ENCODE measurements at regions not wholly inside any gene's neighbourhood (a gene's known extent, or its start where the extent isn't known, plus 50 kb on each side); places are given as distances from the start of the nearest gene placed in this dataset.
"Not testable (repeated sequence)": the region's sequence is repeated elsewhere in the genome, so short reads cannot be mapped to it uniquely, and the experiment has no call there.

- ATAC-seq (no peak), DNase-seq (ENCODE audit: low read depth, low spot score) (no peak)
- Histone ChIP-seq H3K9ac (ENCODE audit: low read length) (no peak overlapping the region), H3K27ac (ENCODE audit: low read depth, low read length) (no peak overlapping the region), H3K4me2 (ENCODE audit: low read length) (no peak overlapping the region), H4K20me1 (ENCODE audit: insufficient read depth) (no peaks in the 10 kb centered on the region), H3K27me3 (ENCODE audit: insufficient read depth, low read length) (no peaks in the 10 kb centered on the region), H3K36me3 (ENCODE audit: control insufficient read depth in 1 of 2, insufficient read depth in 2 of 2, low read length in 2 of 2) (no peaks in the 10 kb centered on the region), H2AFZ (ENCODE audit: low read depth, low read length, poor library complexity, severe bottlenecking) (no peak overlapping the region), H3K4me3 (replicated peaks in 1 of 2; ENCODE audit: low read depth in 1 of 2, low read length in 2 of 2) (no peak overlapping the region), H3K9me3 (ENCODE audit: control insufficient read depth in 1 of 2, insufficient read depth in 1 of 2, low read depth in 1 of 2, low read length in 2 of 2) (peaks cover 14 to 33% of the 10 kb centered on the region in 2 experiments; a peak in 2 of 4 replicates), H3K4me1 (ENCODE audit: control insufficient read depth in 1 of 2, insufficient read depth in 2 of 2, low read length in 2 of 2) (peaks cover 0 to 5% of the 10 kb centered on the region in 2 experiments; a peak in 1 of 4 replicates), H3K79me2 (ENCODE audit: insufficient read depth, low read length) (no peaks in the 10 kb centered on the region), H3K9me2 (ENCODE audit: insufficient read depth) (no peaks in the 10 kb centered on the region)
- BruUV-seq (replicated peaks), result no TSS peak
- intact Hi-C loops (cut with micrococcal nuclease), result no loop called here
- ChIA-PET POLR2A (no interaction called here), CTCF (no interaction called here), RAD21 (ENCODE audit: low non-redundant PET in 1 of 2, low total read pairs in 2 of 2, uncharacterized antibody in 2 of 2, unreplicated experiment in 2 of 2) (no interaction called here)
- TF ChIP-seq EGR1 (IDR thresholded peaks at IDR 0.05; ENCODE audit: low read depth) (no peak), CBX3 (IDR thresholded peaks at IDR 0.05; ENCODE audit: low read depth) (no peak), TCF7L2 (IDR thresholded peaks at IDR 0.05; ENCODE audit: borderline replicate concordance, extremely low read depth, insufficient read depth, insufficient read length) (peak; percentile 88), SRF (IDR thresholded peaks at IDR 0.05; ENCODE audit: low read depth) (no peak)
Measured at GRCh38 chr17:53626286-53626685, 196.4 kb upstream of the KIF2B start.

- DNase-seq (ENCODE audit: low read depth, low spot score) (no peak), ATAC-seq (no peak)
- no peak for TF ChIP-seq ZNF274 (IDR thresholded peaks at IDR 0.05; ENCODE audit: low read depth, low read length)
- no peak for TF ChIP-seq EGR1 (IDR thresholded peaks at IDR 0.05; ENCODE audit: low read depth)
- Histone ChIP-seq H3K79me2 (ENCODE audit: insufficient read depth, low read length) (no peaks in the 10 kb centered on the region), H3K27me3 (ENCODE audit: insufficient read depth, low read length) (no peaks in the 10 kb centered on the region), H4K20me1 (ENCODE audit: insufficient read depth) (no peaks in the 10 kb centered on the region), H3K4me3 (replicated peaks in 1 of 2; ENCODE audit: low read depth in 1 of 2, low read length in 2 of 2) (no peak overlapping the region), H3K9me2 (ENCODE audit: insufficient read depth) (no peaks in the 10 kb centered on the region), H3K27ac (ENCODE audit: low read depth, low read length) (no peak overlapping the region), H2AFZ (ENCODE audit: low read depth, low read length, poor library complexity, severe bottlenecking) (no peak overlapping the region), H3K4me1 (ENCODE audit: control insufficient read depth in 1 of 2, insufficient read depth in 2 of 2, low read length in 2 of 2) (no peaks in the 10 kb centered on the region), H3K9ac (ENCODE audit: low read length) (no peak overlapping the region), H3K36me3 (ENCODE audit: control insufficient read depth in 1 of 2, insufficient read depth in 2 of 2, low read length in 2 of 2) (no peaks in the 10 kb centered on the region), H3K4me2 (ENCODE audit: low read length) (no peak overlapping the region), H3K9me3 (ENCODE audit: control insufficient read depth in 1 of 2, insufficient read depth in 1 of 2, low read depth in 1 of 2, low read length in 2 of 2) (peaks cover 24 to 31% of the 10 kb centered on the region in 2 experiments; a peak in 3 of 4 replicates)
- CTCF ChIA-PET, result no interaction called here
- no TSS peak for BruUV-seq (replicated peaks)
- intact Hi-C loops (cut with micrococcal nuclease), result no loop called here
- RAD21 ChIA-PET (ENCODE audit: low non-redundant PET in 1 of 2, low total read pairs in 2 of 2, uncharacterized antibody in 2 of 2, unreplicated experiment in 2 of 2), result no interaction called here
- POLR2A ChIA-PET, result no interaction called here
Measured at GRCh38 chr17:53619025-53619424, 203.7 kb upstream of the KIF2B start.

- H2AFZ ChIP-seq (ENCODE audit: low read depth, low read length, poor library complexity, severe bottlenecking); H3K9ac ChIP-seq (ENCODE audit: low read length); RAD21 ChIA-PET (ENCODE audit: low non-redundant PET in 1 of 2, low total read pairs in 2 of 2, uncharacterized antibody in 2 of 2, unreplicated experiment in 2 of 2); intact Hi-C loops (cut with micrococcal nuclease); H4K20me1 ChIP-seq (ENCODE audit: insufficient read depth); H3K36me3 ChIP-seq (ENCODE audit: control insufficient read depth in 1 of 2, insufficient read depth in 2 of 2, low read length in 2 of 2); H3K9me2 ChIP-seq (ENCODE audit: insufficient read depth); H3K27me3 ChIP-seq (ENCODE audit: insufficient read depth, low read length); BruUV-seq (replicated peaks); H3K4me3 ChIP-seq (replicated peaks in 1 of 2; ENCODE audit: low read depth in 1 of 2, low read length in 2 of 2); H3K4me2 ChIP-seq (ENCODE audit: low read length); H3K79me2 ChIP-seq (ENCODE audit: insufficient read depth, low read length); H3K27ac ChIP-seq (ENCODE audit: low read depth, low read length); H3K4me1 ChIP-seq (ENCODE audit: control insufficient read depth in 1 of 2, insufficient read depth in 2 of 2, low read length in 2 of 2); CTCF ChIA-PET; ATAC-seq; POLR2A ChIA-PET; DNase-seq (ENCODE audit: low read depth, low spot score): not testable (repeated sequence)
- H3K9me3 ChIP-seq (ENCODE audit: control insufficient read depth in 1 of 2, insufficient read depth in 1 of 2, low read depth in 1 of 2, low read length in 2 of 2), result peaks cover 27 to 39% of the 10 kb centered on the region in 2 experiments
Measured at GRCh38 chr17:53608208-53608607, 214.5 kb upstream of the KIF2B start.

Data from HCT116 (cell line).